Keratinocyte (primary cell): ENCODE measurements at regions not wholly inside any gene's neighbourhood (a gene's known extent, or its start where the extent isn't known, plus 50 kb on each side); places are given as distances from the start of the nearest gene placed in this dataset.

Experiments
- DNase-seq: peaks from one replicate; pipeline ENCODE4 v3.0.0-alpha.2; 2011; ENCODE audit warnings: low read depth, missing footprints, low spot score
- FAIRE-seq: peaks from 2 replicates; lab custom pipeline; 2011; peaks lifted over from hg19 to GRCh38; lab: Jason Lieb, UNC
- H2AFZ ChIP-seq: 2 replicates; pipeline ENCODE4 v1.6.0; 2012; ENCODE audit warnings: low read length, control low read depth, inconsistent platforms; ENCODE audit not compliant: control insufficient read depth
- H3K27ac ChIP-seq: 2 replicates; pipeline ENCODE4 v1.5.1; 2011; ENCODE audit warnings: low read length; ENCODE audit not compliant: control insufficient read depth, insufficient read depth
- H3K27me3 ChIP-seq: 3 replicates; pipeline ENCODE4 v1.6.0; 2011; ENCODE audit warnings: low read length; ENCODE audit not compliant: control insufficient read depth, insufficient read depth; ENCODE audit errors: extremely low read depth
- H3K36me3 ChIP-seq, 2 experiments: 2 replicates in 1 of 2; 3 replicates in 1 of 2; pipeline ENCODE4 v1.5.1; 2011; ENCODE audit warnings: low read length in 2 of 2, mild to moderate bottlenecking in 1 of 2; ENCODE audit not compliant: control insufficient read depth in 2 of 2, insufficient read depth in 2 of 2; ENCODE audit errors: extremely low read depth in 1 of 2
- H3K4me1 ChIP-seq: 3 replicates; pipeline ENCODE4 v1.5.1; 2011; ENCODE audit warnings: low read length; ENCODE audit not compliant: control insufficient read depth, insufficient read depth; ENCODE audit errors: extremely low read depth
- H3K4me2 ChIP-seq: 3 replicates; pipeline ENCODE4 v1.6.0; 2011; ENCODE audit warnings: low read depth, low read length; ENCODE audit not compliant: control insufficient read depth, insufficient read depth; ENCODE audit errors: extremely low read depth
- H3K4me3 ChIP-seq, 3 experiments: fragments of 200-600 bp in 1 of 3; sonication (generic) in 1 of 3; 2 replicates in 2 of 3; 3 replicates in 1 of 3; pipeline ENCODE4 v1.5.1; 2011 to 2016; ENCODE audit warnings: low read length in 3 of 3, mild to moderate bottlenecking in 3 of 3, control low read depth in 2 of 3, inconsistent platforms in 1 of 3, low read depth in 1 of 3, mixed read lengths in 1 of 3, mixed run types in 1 of 3, moderate library complexity in 1 of 3; ENCODE audit not compliant: control insufficient read depth in 2 of 3, insufficient read depth in 2 of 3; ENCODE audit errors: extremely low read depth in 1 of 3
- H3K79me2 ChIP-seq: 2 replicates; pipeline ENCODE4 v1.6.0; 2012; ENCODE audit warnings: low read length; ENCODE audit not compliant: control insufficient read depth, insufficient read depth
- H3K9ac ChIP-seq: 3 replicates; pipeline ENCODE4 v1.6.0; 2011; ENCODE audit warnings: low read length; ENCODE audit not compliant: control insufficient read depth, insufficient read depth; ENCODE audit errors: extremely low read depth
- H3K9me1 ChIP-seq: 3 replicates; pipeline ENCODE4 v1.6.0; 2011; ENCODE audit warnings: low read length; ENCODE audit not compliant: control insufficient read depth, insufficient read depth; ENCODE audit errors: extremely low read depth
- H3K9me3 ChIP-seq: 2 replicates; pipeline ENCODE4 v1.5.1; 2012; ENCODE audit warnings: low read depth, low read length; ENCODE audit not compliant: control insufficient read depth
- H4K20me1 ChIP-seq: 3 replicates; pipeline ENCODE4 v1.6.0; 2011; ENCODE audit warnings: low read length; ENCODE audit not compliant: control insufficient read depth, insufficient read depth; ENCODE audit errors: extremely low read depth
- CTCF ChIP-seq, 3 experiments: IDR thresholded peaks in 1 of 3; conservative IDR thresholded peaks in 1 of 3; optimal IDR thresholded peaks in 1 of 3; 2 replicates in 2 of 3; 3 replicates in 1 of 3; pipeline versions ENCODE3 to v1.5.1; 2011; ENCODE audit warnings: low read length in 3 of 3, mild to moderate bottlenecking in 3 of 3, moderate library complexity in 2 of 3, control low read depth in 1 of 3, inconsistent platforms in 1 of 3; ENCODE audit not compliant: insufficient read depth in 2 of 3; ENCODE audit errors: extremely low read depth in 1 of 3
- EZH2 ChIP-seq: IDR thresholded peaks from one replicate; pipeline ENCODE4 v1.6.1; 2012; ENCODE audit warnings: inconsistent platforms, mild to moderate bottlenecking, low read length, moderate library complexity
- dilution Hi-C: fragments of 300-500 bp; cut with MboI; formaldehyde crosslinking; loops from one replicate; pipeline ENCODE4 v1.7.0; 2020; ENCODE audit warnings: low sequenced_read_pairs; ENCODE audit not compliant: extremely low pct_ligation_motif_present

- Histone ChIP-seq H3K9me3 (no peaks in the 10 kb centered on the region), H3K36me3 (no peaks in the 10 kb centered on the region), H3K9ac (no peak overlapping the region), H3K4me2 (no peak overlapping the region), H3K27me3 (no peaks in the 10 kb centered on the region), H2AFZ (no peak overlapping the region), H3K4me1 (no peaks in the 10 kb centered on the region), H3K27ac (no peak overlapping the region), H3K9me1 (no peaks in the 10 kb centered on the region), H4K20me1 (no peaks in the 10 kb centered on the region), H3K79me2 (no peaks in the 10 kb centered on the region), H3K4me3 (no peak overlapping the region)
- dilution Hi-C loops, result no loop called here
- TF ChIP-seq CTCF (optimal IDR thresholded peaks at IDR 0.05 in 1 of 3, IDR thresholded peaks at IDR 0.05 in 1 of 3, conservative IDR thresholded peaks at IDR 0.05 in 1 of 3; ENCODE audit: extremely low read depth in 1 of 3, insufficient read depth in 2 of 3, low read length in 3 of 3) (no peak), EZH2 (no peak)
- DNase-seq, result no peak
- FAIRE-seq, result no peak
Observed at GRCh38 chr1:238404481-238404880, 513.8 kb upstream of the ZP4 start.

GRCh38 chr1:238401144-238401543, 510.4 kb upstream of the ZP4 start:
- Histone ChIP-seq H3K4me2 (no peak overlapping the region), H3K36me3 (no peaks in the 10 kb centered on the region), H3K9me1 (no peaks in the 10 kb centered on the region), H3K4me1 (no peaks in the 10 kb centered on the region), H3K79me2 (no peaks in the 10 kb centered on the region), H2AFZ (no peak overlapping the region), H3K27ac (no peak overlapping the region), H4K20me1 (no peaks in the 10 kb centered on the region), H3K4me3 (no peak overlapping the region), H3K27me3 (no peaks in the 10 kb centered on the region), H3K9ac (no peak overlapping the region), H3K9me3 (no peaks in the 10 kb centered on the region)
- DNase-seq, result no peak
- dilution Hi-C loops, result no loop called here
- FAIRE-seq, result no peak
- TF ChIP-seq EZH2, result no peak
- TF ChIP-seq CTCF (optimal IDR thresholded peaks at IDR 0.05 in 1 of 3, IDR thresholded peaks at IDR 0.05 in 1 of 3, conservative IDR thresholded peaks at IDR 0.05 in 1 of 3; ENCODE audit: extremely low read depth in 1 of 3, insufficient read depth in 2 of 3, low read length in 3 of 3), result no peak
